Astrocyte (in vitro differentiated cells and primary cell): ENCODE measurements at regions not wholly inside any gene's neighbourhood (a gene's known extent, or its start where the extent isn't known, plus 50 kb on each side); places are given as distances from the start of the nearest gene placed in this dataset.

Source experiments
- CTCF ChIP-seq: IDR thresholded peaks from 2 replicates; pipeline ENCODE4 v1.5.1; 2011; ENCODE audit warnings: low read depth, mild to moderate bottlenecking, inconsistent platforms, low read length, moderate library complexity; ENCODE audit not compliant: insufficient read depth
- EZH2 ChIP-seq: IDR thresholded peaks from 2 replicates; pipeline ENCODE4 v1.6.1; 2012; ENCODE audit warnings: mild to moderate bottlenecking, low read length, inconsistent platforms; ENCODE audit not compliant: insufficient read depth

DNA sequence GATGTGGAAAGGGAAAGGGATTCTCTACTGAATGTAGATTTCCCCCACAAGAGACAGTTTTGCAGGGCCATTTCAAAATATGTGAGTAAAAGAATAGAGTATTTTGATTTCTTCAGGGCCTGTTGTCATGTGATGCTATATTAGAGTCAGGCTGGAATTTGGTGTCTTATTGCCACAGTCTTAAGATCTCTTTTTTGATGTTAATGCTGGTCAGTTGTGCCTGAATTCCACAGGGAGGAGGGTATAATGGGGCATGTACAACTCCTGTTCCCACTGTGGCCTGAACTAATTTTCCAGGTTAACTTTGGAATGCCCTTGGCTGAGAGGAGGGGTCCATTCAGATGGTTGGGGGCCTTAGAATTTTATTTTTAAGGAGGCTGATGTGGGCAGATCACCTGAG is 111.0 kb upstream of the MAX start:
- no peak for TF ChIP-seq CTCF
- no peak for TF ChIP-seq EZH2
